ENCODE measurements at regions not wholly inside any gene's neighbourhood (a gene's known extent, or its start where the extent isn't known, plus 50 kb on each side); places are given as distances from the start of the nearest gene placed in this dataset.

DNA sequence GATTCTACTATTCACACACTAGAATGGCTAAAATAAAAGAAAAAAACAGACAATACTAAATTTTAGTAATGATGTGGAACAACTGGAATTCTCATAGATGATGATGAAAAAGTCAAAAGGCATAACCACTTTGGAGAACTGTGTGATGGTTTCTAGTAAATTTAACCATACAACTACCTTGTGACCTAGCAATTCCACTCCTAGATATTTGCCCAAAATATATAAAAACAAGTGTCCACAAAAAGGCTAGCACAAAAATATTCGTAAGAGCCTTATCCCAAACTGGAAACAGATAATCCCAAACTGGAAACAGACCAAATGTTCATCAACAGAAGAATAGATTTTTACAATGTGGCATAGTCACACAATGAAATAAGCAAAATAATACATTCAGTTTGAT is 67.9 kb upstream of the PGBD5 start:
- TF ChIP-seq, protein P1, sequence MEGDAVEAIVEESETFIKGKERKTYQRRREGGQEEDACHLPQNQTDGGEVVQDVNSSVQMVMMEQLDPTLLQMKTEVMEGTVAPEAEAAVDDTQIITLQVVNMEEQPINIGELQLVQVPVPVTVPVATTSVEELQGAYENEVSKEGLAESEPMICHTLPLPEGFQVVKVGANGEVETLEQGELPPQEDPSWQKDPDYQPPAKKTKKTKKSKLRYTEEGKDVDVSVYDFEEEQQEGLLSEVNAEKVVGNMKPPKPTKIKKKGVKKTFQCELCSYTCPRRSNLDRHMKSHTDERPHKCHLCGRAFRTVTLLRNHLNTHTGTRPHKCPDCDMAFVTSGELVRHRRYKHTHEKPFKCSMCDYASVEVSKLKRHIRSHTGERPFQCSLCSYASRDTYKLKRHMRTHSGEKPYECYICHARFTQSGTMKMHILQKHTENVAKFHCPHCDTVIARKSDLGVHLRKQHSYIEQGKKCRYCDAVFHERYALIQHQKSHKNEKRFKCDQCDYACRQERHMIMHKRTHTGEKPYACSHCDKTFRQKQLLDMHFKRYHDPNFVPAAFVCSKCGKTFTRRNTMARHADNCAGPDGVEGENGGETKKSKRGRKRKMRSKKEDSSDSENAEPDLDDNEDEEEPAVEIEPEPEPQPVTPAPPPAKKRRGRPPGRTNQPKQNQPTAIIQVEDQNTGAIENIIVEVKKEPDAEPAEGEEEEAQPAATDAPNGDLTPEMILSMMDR (conservative IDR thresholded peaks at IDR 0.05 in 1 of 2, IDR thresholded peaks at IDR 0.05 in 1 of 2; ENCODE audit: extremely low read depth in 1 of 2, insufficient read depth in 1 of 2, low read depth in 1 of 2, low read length in 2 of 2) = no peak
- TF ChIP-seq EZH2 (IDR thresholded peaks at IDR 0.05; ENCODE audit: borderline replicate concordance, low read length) = no peak
